ENCODE measurements at regions not wholly inside any gene's neighbourhood (a gene's known extent, or its start where the extent isn't known, plus 50 kb on each side); places are given as distances from the start of the nearest gene placed in this dataset.

DNA sequence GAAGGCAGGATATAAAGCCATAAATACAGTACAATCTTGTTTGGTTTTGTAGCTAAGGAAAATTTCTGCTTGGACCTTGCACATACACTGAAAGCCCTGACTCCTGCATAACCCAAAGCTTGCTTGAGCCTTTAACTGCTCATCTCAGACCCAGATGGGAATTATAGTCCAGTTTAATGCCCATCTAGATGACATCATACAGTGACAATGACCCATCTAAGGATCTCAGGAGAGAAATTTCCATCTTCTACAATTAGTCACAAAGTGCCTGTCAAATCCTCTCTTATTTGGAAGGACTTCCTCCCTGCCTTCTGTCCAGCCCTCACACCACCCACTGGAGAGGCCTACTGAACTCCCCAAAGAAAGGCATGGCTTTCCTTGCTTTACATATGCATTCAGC lies 69.3 kb downstream of the BTBD3 start:
- Histone ChIP-seq H2AFZ (no peak overlapping the region), H3K27me3 (no peaks in the 10 kb centered on the region), H3K9me2 (replicated peaks; ENCODE audit: insufficient read depth) (no peaks in the 10 kb centered on the region), H3K27ac (no peak overlapping the region), H3K9me3 (ENCODE audit: low read depth) (no peaks in the 10 kb centered on the region), H3K4me2 (no peak overlapping the region), H3K79me2 (no peaks in the 10 kb centered on the region), H3K36me3 (replicated peaks; ENCODE audit: insufficient read depth, low read depth) (no peaks in the 10 kb centered on the region), H3K4me3 (no peak overlapping the region), H3K4me1 (ENCODE audit: insufficient read depth) (peaks cover 9% of the 10 kb centered on the region), H4K20me1 (ENCODE audit: insufficient read depth, poor library complexity, severe bottlenecking) (no peaks in the 10 kb centered on the region)
- DNase-seq (ENCODE audit: low spot score): no peak
- TF ChIP-seq CTCF (IDR thresholded peaks at IDR 0.05; ENCODE audit: poor library complexity) (no peak), EZH2phosphoT487 (IDR thresholded peaks at IDR 0.05; ENCODE audit: low read depth, severe bottlenecking, unreplicated experiment) (no peak), EZH2 (IDR thresholded peaks at IDR 0.05; ENCODE audit: borderline replicate concordance) (no peak)

GRCh38 chr20:11987526-11987925 lies 69.8 kb downstream of the BTBD3 start:
- H3K9me2 ChIP-seq (replicated peaks; ENCODE audit: insufficient read depth): no peaks in the 10 kb centered on the region
- no peak overlapping the region for H3K4me3 ChIP-seq
- no peak for DNase-seq (ENCODE audit: low spot score)
- H3K36me3 ChIP-seq (replicated peaks; ENCODE audit: insufficient read depth, low read depth): no peaks in the 10 kb centered on the region
- H3K4me2 ChIP-seq: no peak overlapping the region
- no peaks in the 10 kb centered on the region for H4K20me1 ChIP-seq (ENCODE audit: insufficient read depth, poor library complexity, severe bottlenecking)
- H3K27ac ChIP-seq: no peak overlapping the region
- H2AFZ ChIP-seq: no peak overlapping the region
- H3K9me3 ChIP-seq (ENCODE audit: low read depth): no peaks in the 10 kb centered on the region
- 87% methylated on average over 1 of the region's 1 CpG for WGBS (ENCODE audit: low lambda C conversion rate, missing lambda C conversion rate)
- no peaks in the 10 kb centered on the region for H3K27me3 ChIP-seq
- TF ChIP-seq EZH2 (IDR thresholded peaks at IDR 0.05; ENCODE audit: borderline replicate concordance) (no peak), CTCF (IDR thresholded peaks at IDR 0.05; ENCODE audit: poor library complexity) (no peak), EZH2phosphoT487 (IDR thresholded peaks at IDR 0.05; ENCODE audit: low read depth, severe bottlenecking, unreplicated experiment) (no peak)
- no peaks in the 10 kb centered on the region for H3K79me2 ChIP-seq
- H3K4me1 ChIP-seq (ENCODE audit: insufficient read depth): peaks cover 3% of the 10 kb centered on the region

- WGBS (ENCODE audit: low lambda C conversion rate, missing lambda C conversion rate): 79% methylated on average over 7 of the region's 7 CpGs
- no peak for TF ChIP-seq EZH2 (IDR thresholded peaks at IDR 0.05; ENCODE audit: borderline replicate concordance)
- Histone ChIP-seq H2AFZ (no peak overlapping the region), H3K9me3 (ENCODE audit: low read depth) (no peaks in the 10 kb centered on the region), H3K4me3 (no peak overlapping the region), H3K27me3 (no peaks in the 10 kb centered on the region), H3K79me2 (no peaks in the 10 kb centered on the region), H3K4me1 (ENCODE audit: insufficient read depth) (no peaks in the 10 kb centered on the region), H3K36me3 (replicated peaks; ENCODE audit: insufficient read depth, low read depth) (no peaks in the 10 kb centered on the region), H4K20me1 (ENCODE audit: insufficient read depth, poor library complexity, severe bottlenecking) (no peaks in the 10 kb centered on the region), H3K9me2 (replicated peaks; ENCODE audit: insufficient read depth) (no peaks in the 10 kb centered on the region), H3K27ac (no peak overlapping the region), H3K4me2 (no peak overlapping the region)
- no peak for DNase-seq (ENCODE audit: low spot score)
Measured at GRCh38 chr20:11989018-11989771, 71.5 kb downstream of the BTBD3 start.

DNA sequence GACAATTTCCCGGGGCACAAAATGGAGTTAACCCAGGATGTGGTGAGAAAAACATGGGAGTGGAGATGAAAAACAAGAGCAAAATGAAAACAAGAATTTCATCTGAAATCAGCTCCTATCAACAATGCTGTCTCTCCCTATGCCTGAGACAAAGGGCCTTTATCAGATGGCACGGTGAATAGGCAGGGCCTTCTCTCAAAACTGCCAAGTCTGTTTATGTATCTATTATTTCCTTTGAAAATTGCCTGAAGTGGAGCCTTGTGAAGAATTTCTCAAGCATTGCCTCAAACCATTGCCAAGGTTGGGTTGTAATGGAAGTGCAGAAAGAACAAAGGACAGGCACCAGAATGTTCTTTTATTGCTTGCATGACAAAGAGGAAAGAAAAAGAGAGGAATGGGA lies 74.7 kb downstream of the BTBD3 start:
- Histone ChIP-seq H3K4me2 (no peak overlapping the region), H3K4me1 (ENCODE audit: insufficient read depth) (peaks cover 4% of the 10 kb centered on the region), H3K9me2 (replicated peaks; ENCODE audit: insufficient read depth) (no peaks in the 10 kb centered on the region), H3K36me3 (replicated peaks; ENCODE audit: insufficient read depth, low read depth) (no peaks in the 10 kb centered on the region), H4K20me1 (ENCODE audit: insufficient read depth, poor library complexity, severe bottlenecking) (no peaks in the 10 kb centered on the region), H3K9me3 (ENCODE audit: low read depth) (no peaks in the 10 kb centered on the region), H2AFZ (no peak overlapping the region), H3K79me2 (no peaks in the 10 kb centered on the region), H3K4me3 (no peak overlapping the region), H3K27me3 (no peaks in the 10 kb centered on the region), H3K27ac (no peak overlapping the region)
- 83% methylated on average over 2 of the region's 2 CpGs for WGBS (ENCODE audit: low lambda C conversion rate, missing lambda C conversion rate)
- TF ChIP-seq CTCF (IDR thresholded peaks at IDR 0.05; ENCODE audit: poor library complexity) (no peak), EZH2phosphoT487 (IDR thresholded peaks at IDR 0.05; ENCODE audit: low read depth, severe bottlenecking, unreplicated experiment) (no peak), EZH2 (IDR thresholded peaks at IDR 0.05; ENCODE audit: borderline replicate concordance) (no peak)
- DNase-seq (ENCODE audit: low spot score): no peak

Measured in hepatocyte (in vitro differentiated cells).